ENCODE measurements at regions not wholly inside any gene's neighbourhood (a gene's known extent, or its start where the extent isn't known, plus 50 kb on each side); places are given as distances from the start of the nearest gene placed in this dataset.

- peaks cover 9% of the 10 kb centered on the region for H3K4me1 ChIP-seq (ENCODE audit: control insufficient read depth, extremely low read depth, insufficient read depth, low read length)
- no peaks in the 10 kb centered on the region for H3K79me2 ChIP-seq (ENCODE audit: control insufficient read depth, insufficient read depth, low read length)
- TF ChIP-seq, protein P1, sequence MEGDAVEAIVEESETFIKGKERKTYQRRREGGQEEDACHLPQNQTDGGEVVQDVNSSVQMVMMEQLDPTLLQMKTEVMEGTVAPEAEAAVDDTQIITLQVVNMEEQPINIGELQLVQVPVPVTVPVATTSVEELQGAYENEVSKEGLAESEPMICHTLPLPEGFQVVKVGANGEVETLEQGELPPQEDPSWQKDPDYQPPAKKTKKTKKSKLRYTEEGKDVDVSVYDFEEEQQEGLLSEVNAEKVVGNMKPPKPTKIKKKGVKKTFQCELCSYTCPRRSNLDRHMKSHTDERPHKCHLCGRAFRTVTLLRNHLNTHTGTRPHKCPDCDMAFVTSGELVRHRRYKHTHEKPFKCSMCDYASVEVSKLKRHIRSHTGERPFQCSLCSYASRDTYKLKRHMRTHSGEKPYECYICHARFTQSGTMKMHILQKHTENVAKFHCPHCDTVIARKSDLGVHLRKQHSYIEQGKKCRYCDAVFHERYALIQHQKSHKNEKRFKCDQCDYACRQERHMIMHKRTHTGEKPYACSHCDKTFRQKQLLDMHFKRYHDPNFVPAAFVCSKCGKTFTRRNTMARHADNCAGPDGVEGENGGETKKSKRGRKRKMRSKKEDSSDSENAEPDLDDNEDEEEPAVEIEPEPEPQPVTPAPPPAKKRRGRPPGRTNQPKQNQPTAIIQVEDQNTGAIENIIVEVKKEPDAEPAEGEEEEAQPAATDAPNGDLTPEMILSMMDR (optimal IDR thresholded peaks at IDR 0.05 in 1 of 3, IDR thresholded peaks at IDR 0.05 in 1 of 3, conservative IDR thresholded peaks at IDR 0.05 in 1 of 3; ENCODE audit: extremely low read depth in 1 of 3, insufficient read depth in 2 of 3, low read length in 3 of 3), result no peak
- TF ChIP-seq EZH2 (IDR thresholded peaks at IDR 0.05; ENCODE audit: low read length), result no peak
- no peaks in the 10 kb centered on the region for H3K9me3 ChIP-seq (ENCODE audit: control insufficient read depth, low read depth, low read length)
- DNase-seq (ENCODE audit: low read depth, low spot score) (peak; percentile 65), FAIRE-seq (peak; percentile 96)
- peak overlapping the region; percentile 24 for H2AFZ ChIP-seq (ENCODE audit: control insufficient read depth, low read length)
- H3K27ac ChIP-seq (ENCODE audit: control insufficient read depth, insufficient read depth, low read length), result peak overlapping the region; percentile 62
- no peak overlapping the region for H3K4me3 ChIP-seq (ENCODE audit: control insufficient read depth in 2 of 3, extremely low read depth in 1 of 3, insufficient read depth in 2 of 3, low read depth in 1 of 3, low read length in 3 of 3)
- H3K9me1 ChIP-seq (ENCODE audit: control insufficient read depth, extremely low read depth, insufficient read depth, low read length), result no peaks in the 10 kb centered on the region
- H3K4me2 ChIP-seq (ENCODE audit: control insufficient read depth, extremely low read depth, insufficient read depth, low read depth, low read length), result peak overlapping the region; percentile 33
- no peaks in the 10 kb centered on the region for H4K20me1 ChIP-seq (ENCODE audit: control insufficient read depth, extremely low read depth, insufficient read depth, low read length)
- H3K9ac ChIP-seq (ENCODE audit: control insufficient read depth, extremely low read depth, insufficient read depth, low read length), result no peak overlapping the region
- no peaks in the 10 kb centered on the region for H3K36me3 ChIP-seq (ENCODE audit: control insufficient read depth in 2 of 2, extremely low read depth in 1 of 2, insufficient read depth in 2 of 2, low read length in 2 of 2)
- dilution Hi-C loops (cut with MboI; ENCODE audit: extremely low pct_ligation_motif_present, low sequenced_read_pairs), result no loop called here
- no peaks in the 10 kb centered on the region for H3K27me3 ChIP-seq (ENCODE audit: control insufficient read depth, extremely low read depth, insufficient read depth, low read length)
Measured at GRCh38 chr10:33571616-33572015, 237.1 kb upstream of the NRP1 start.

- DNase-seq (ENCODE audit: low read depth, low spot score) (no peak), FAIRE-seq (no peak)
- no peaks in the 10 kb centered on the region for H3K9me1 ChIP-seq (ENCODE audit: control insufficient read depth, extremely low read depth, insufficient read depth, low read length)
- no peak overlapping the region for H3K9ac ChIP-seq (ENCODE audit: control insufficient read depth, extremely low read depth, insufficient read depth, low read length)
- no peak overlapping the region for H3K4me3 ChIP-seq (ENCODE audit: control insufficient read depth in 2 of 3, extremely low read depth in 1 of 3, insufficient read depth in 2 of 3, low read depth in 1 of 3, low read length in 3 of 3)
- no peaks in the 10 kb centered on the region for H3K36me3 ChIP-seq (ENCODE audit: control insufficient read depth in 2 of 2, extremely low read depth in 1 of 2, insufficient read depth in 2 of 2, low read length in 2 of 2)
- H4K20me1 ChIP-seq (ENCODE audit: control insufficient read depth, extremely low read depth, insufficient read depth, low read length), result no peaks in the 10 kb centered on the region
- TF ChIP-seq, protein P1 (optimal IDR thresholded peaks at IDR 0.05 in 1 of 3, IDR thresholded peaks at IDR 0.05 in 1 of 3, conservative IDR thresholded peaks at IDR 0.05 in 1 of 3; ENCODE audit: extremely low read depth in 1 of 3, insufficient read depth in 2 of 3, low read length in 3 of 3), result no peak
- TF ChIP-seq EZH2 (IDR thresholded peaks at IDR 0.05; ENCODE audit: low read length), result no peak
- peaks cover 9% of the 10 kb centered on the region for H3K4me1 ChIP-seq (ENCODE audit: control insufficient read depth, extremely low read depth, insufficient read depth, low read length)
- dilution Hi-C loops (cut with MboI; ENCODE audit: extremely low pct_ligation_motif_present, low sequenced_read_pairs), result no loop called here
- no peak overlapping the region for H2AFZ ChIP-seq (ENCODE audit: control insufficient read depth, low read length)
- no peaks in the 10 kb centered on the region for H3K27me3 ChIP-seq (ENCODE audit: control insufficient read depth, extremely low read depth, insufficient read depth, low read length)
- no peaks in the 10 kb centered on the region for H3K79me2 ChIP-seq (ENCODE audit: control insufficient read depth, insufficient read depth, low read length)
- H3K27ac ChIP-seq (ENCODE audit: control insufficient read depth, insufficient read depth, low read length), result no peak overlapping the region
- H3K9me3 ChIP-seq (ENCODE audit: control insufficient read depth, low read depth, low read length), result no peaks in the 10 kb centered on the region
- H3K4me2 ChIP-seq (ENCODE audit: control insufficient read depth, extremely low read depth, insufficient read depth, low read depth, low read length), result no peak overlapping the region
Measured at GRCh38 chr10:33570495-33570894, 236.0 kb upstream of the NRP1 start.

All from keratinocyte (primary cell).